SKM-1 treated with dmso at 0.1 percent for 144 hours (cell line): ENCODE measurements at regions not wholly inside any gene's neighbourhood (a gene's known extent, or its start where the extent isn't known, plus 50 kb on each side); places are given as distances from the start of the nearest gene placed in this dataset.

Experiments
- DNase-seq: peaks from one replicate; lab custom pipeline; 2025; ENCODE audit not compliant: unreplicated experiment; lab: John Stamatoyannopoulos, UW

DNA sequence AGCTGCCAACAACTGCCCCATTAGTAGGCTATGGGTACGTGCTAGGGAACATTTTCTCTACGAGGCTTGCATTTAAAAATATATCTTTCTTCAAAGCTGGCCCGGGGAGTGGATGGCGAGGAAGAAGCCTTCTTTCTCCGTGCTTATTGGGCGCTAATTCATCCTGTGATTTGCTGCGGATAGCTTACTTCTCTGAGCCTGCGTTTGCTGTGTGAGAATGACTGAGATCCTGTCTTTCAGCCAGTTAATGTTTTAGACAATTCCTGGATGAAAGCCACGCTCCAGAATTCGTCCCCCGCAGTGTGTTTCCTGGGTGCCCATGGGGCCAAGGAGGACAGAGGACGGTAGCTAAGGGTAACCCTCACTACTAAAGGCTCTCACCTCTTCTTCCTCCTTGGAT is 57.8 kb upstream of the TARBP1 start:
- no peak for DNase-seq

DNA sequence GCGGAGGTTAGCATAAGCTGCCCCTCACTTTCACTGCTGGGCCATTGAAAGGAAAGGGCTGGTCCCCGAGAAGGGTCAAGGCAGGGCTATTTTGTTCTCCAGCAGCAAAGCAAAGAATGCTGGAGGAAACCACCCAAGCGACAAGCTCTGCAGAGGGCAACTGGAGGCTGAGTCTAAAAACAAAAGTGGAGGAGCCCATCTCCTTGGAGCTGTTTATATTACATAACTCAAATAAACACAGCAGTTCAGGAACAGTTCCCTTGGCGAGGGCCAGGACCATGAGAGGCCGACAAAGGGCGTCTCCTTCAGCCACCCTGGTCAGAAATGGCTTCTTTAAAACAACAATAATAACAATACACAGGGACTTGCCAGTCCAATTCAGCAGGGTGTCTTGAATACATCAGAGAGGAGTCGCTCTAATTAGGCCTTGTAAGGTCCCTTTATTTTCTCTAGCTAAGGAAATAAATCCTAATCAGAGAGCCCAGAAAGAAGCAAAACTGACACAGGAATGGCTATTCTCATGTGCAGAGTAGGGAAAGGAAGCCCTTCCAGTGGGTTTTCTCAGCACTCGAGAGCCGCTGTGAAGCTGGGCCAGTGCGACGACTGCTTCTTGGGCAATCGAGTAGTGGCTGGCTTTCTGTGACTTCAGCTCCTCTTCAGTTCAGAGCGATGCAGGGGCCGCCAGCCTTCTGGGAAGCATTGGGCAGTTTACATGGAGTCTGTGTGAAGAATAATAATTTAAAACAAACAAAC is 57.0 kb upstream of the TARBP1 start:
- DNase-seq: no peak

DNA sequence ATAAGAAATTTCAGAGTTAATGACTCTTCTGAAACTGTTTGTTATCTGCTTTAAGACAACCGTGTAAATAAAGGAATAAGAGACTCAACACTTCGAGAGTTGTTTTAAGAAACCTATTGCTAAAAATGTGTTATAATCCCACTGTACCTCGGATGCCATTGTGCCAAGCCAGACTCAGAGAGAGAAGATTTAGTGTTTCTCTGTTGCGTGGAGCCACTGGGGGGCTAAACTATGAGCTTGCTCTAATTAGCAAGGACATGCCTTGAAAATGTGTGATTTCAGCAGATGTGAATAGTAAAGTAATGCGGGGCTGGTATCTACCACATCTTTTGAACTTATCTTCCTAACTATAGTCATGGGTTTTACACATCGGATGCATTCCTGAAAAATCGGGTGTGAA is 56.2 kb upstream of the TARBP1 start:
- DNase-seq: no peak

DNA sequence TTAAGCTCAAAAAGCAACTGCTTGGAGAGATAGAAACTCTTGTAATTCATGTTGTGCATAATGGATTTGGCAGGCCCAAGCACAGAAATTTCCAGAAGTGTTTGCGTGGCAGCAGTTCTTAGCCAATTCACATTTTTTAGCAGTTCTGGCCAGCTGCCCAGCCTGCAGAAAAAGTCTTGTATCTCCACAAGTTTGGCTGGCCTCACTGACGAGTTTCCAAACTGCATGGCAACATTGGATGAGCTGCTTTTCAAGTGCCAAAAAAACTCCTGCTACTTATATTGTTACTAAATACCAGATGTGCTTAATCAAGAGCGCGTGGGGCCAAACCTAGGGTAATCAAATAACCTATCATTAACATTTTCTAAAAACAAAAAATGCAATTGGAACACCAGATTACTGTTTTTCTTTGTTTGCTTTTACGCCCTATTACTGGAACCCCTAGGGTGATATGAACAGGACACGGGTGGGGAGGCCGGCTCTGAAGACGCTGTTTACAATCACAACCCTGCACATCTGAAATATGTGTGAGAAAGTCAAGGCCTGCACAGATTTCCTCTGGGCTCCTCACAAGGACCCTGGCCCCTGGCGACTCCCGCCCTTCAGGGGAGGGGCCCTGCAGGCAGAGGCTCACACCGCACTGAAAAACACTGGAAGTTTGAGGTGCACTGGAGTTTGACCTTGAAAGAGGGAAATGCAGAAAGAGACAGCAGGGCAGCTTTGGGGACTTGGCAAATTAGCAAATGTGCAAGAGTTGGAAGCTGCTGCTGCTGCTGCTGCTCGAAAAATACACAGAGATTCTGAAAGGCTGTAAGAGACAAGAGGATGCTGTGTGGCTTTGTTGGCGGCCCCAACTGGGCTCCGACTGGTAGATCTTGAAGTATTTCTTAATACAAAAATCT is 55.2 kb upstream of the TARBP1 start:
- DNase-seq: no peak

DNA sequence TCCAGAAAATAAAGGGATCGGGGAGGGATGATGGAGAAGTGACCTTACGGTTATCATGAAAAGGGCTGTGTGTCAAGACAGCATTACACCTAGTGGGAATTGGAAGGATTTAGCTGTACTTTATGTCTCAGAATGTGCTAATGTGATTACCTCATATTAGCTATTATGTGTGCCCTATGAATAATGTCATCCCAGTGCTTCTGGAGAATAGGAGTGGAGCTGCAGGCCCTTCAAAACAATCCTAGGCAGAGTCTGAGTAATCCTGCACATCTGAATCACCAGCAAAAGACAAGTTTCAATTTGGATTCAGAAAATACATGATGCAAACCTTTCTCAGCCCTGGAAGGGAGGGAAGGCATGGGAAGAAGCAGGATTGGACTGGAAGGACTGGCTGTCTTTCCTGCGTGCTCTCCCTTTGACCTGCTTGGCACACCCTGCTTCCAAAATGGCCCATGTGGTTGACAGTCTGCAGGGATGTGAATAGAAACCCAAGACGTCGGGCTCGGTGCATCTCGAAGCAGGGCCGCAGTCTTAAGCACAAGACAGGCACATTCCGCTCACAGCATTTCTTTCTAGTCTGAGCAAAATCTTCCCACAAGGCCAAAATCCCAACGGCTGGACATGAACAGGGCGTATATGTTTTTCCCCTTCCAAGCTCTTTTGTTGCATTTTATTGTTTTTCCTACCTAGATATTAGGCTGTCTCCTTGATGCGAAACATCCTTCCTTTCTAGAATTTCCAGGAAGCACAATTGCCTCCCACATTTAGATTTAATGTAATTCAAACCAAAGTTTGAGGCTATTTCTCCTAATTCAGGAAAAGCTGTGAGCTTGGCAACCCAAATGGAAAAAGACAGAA is 54.3 kb upstream of the TARBP1 start:
- no peak for DNase-seq

DNA sequence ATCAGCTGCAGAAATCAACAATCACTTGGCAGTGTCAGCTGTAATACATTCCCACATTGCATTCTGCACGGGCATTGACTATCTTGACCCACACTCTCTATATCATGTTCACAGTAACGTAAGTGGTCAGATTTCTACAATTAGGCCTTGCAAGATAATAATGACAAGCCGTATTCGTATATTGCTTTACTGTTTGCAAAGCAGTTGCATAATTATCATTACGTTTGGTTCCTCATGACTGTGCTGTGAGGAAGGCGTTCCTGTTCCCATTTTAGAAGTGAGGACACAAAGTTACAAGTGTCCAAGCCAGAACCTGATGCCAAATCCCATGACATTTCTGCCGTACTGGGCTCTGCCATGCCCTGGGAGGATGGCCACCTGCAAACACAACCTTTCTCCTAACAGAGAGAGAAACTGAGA is 53.5 kb upstream of the TARBP1 start:
- peak; percentile 82 for DNase-seq

DNA sequence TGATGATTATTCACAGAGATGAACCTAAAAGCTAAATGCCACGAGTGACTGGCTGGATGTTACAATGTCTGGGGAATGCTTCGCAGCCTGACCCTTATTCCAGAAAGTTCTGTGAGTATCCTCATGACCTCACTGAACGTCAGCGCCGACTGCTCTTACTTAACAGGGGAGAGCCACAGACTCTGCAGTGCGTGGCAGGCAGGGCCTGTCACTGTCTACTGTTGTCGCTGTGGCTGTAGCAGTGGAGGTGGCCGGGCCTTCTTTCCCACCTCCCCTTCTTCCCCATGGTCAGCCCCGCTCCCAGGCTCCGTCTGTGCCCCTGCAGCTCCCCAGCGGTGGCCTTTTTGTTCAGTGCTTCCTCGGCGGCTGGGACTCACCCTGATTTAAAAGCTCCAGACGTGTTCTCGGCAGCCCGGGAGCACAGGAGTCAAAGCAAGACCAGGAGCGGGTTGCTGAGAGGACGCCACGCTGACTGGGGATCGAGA is 52.2 kb upstream of the TARBP1 start:
- no peak for DNase-seq

DNA sequence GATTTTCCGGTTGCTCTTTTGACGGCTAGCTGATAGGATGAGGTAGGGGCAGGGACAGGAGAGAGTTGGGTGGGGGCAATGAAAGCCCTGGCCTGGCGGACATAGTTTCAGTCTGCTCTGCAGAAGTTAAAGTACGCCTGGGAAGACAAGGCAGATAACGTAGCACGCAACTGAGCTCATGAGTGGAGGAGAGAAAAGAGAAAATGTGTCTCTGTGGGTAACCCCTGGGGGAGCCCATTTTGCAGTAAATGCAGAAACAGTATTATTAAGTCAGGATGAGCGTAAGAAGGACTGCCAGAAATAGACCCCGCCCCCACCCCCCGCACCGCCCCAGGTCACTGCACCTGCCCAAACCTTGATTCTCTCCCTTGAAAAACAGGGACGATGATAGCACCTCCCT is 51.7 kb upstream of the TARBP1 start:
- DNase-seq: no peak

DNA sequence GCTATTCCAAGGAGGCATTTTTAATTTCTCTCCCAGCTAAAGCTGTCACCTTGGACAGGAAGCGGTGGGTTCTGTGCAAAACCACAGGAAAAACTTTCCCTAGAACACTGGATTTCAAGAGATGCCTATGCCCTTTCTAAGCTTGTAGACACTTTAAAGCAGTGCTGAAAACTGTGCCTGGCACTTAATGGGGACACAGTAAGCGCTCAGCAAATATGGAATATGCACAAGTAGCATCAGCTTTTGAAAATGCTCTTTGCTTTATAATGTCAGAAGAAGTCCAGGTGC is 50.9 kb upstream of the TARBP1 start:
- DNase-seq: no peak

DNA sequence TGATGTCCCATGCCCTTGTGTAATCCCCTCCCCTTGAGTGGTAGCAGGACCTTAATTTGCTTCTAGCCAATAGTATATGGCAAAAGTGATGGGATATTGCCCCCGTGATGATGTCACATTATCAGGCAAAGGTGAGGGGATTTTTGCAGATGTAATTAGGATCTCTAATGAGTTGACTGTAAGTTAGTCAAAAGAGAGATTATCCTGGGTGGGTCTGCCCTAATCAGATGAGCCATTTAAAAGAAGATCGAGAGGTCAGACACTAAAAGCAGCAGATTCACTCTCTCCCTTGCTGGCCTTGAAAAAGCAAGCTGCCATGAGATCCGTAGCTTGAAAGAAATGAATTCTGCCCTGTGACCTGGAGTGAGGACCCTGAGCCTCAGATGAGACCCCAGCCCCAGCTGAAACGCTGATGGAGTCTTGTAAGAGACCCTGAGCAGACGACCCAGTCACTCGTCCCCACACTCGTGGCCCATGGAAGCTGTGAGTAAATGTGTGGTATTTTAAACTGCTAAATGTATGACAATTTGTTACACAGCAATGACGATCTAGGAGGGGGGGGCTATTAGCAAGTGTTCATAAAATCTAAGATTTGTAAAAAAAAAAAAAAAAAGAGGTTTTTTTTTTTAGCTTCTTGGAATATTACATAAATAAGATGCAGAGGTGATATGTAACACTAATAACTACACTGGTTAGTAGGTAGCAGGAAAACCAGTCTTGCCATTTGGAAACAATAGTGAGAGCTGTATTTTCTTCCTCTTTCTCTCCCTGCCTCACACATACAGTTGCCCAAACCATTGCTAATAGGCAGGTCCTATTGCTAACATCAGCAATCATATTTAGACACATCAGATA is 50.3 kb upstream of the TARBP1 start:
- DNase-seq: peak; percentile 84
